ENCODE measurements at regions not wholly inside any gene's neighbourhood (a gene's known extent, or its start where the extent isn't known, plus 50 kb on each side); places are given as distances from the start of the nearest gene placed in this dataset.

DNA sequence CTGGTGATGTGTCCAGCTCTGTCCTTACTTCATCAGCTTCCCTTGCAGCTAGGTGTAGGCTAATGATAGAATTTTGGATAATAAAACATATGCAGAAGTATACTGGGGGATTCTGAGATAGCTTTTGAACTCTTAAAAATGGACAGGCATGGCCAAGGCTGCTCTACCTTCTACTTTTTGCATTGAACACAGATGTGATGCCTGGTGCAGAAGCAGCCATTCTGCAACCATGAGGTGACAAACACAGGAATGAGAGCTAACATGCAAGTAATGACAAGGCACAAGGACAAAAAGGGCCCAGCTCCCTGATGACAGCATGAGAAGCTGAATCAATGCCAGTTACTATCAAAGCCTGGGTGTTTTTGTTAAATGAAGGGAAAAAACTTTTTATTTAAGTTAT, 686.5 kb upstream of the AUTS2 start:
- Histone ChIP-seq H3K9ac (replicated peaks in 1 of 4; ENCODE audit: extremely low read depth in 1 of 4, low read depth in 3 of 4, low read length in 3 of 4) (no peak overlapping the region), H2AFZ (ENCODE audit: low read length) (no peak overlapping the region), H4K20me1 (replicated peaks in 1 of 2; ENCODE audit: control insufficient read depth in 1 of 2, insufficient read depth in 2 of 2, low read length in 2 of 2) (no peaks in the 10 kb centered on the region), H4K91ac (replicated peaks; ENCODE audit: insufficient read length, low read length) (no peak overlapping the region), H3K18ac (ENCODE audit: extremely low read depth, low read length) (no peak overlapping the region), H3K14ac (ENCODE audit: insufficient read length) (no peak overlapping the region), H4K5ac (ENCODE audit: insufficient read length, low read depth, low read length) (no peak overlapping the region), H3K79me2 (ENCODE audit: control insufficient read depth in 1 of 2, insufficient read depth in 2 of 2, low read length in 2 of 2) (no peaks in the 10 kb centered on the region), H3K4me1 (replicated peaks in 1 of 4; ENCODE audit: control insufficient read depth in 3 of 4, insufficient read depth in 4 of 4, low read length in 3 of 4) (no peaks in the 10 kb centered on the region), H3K36me3 (ENCODE audit: control insufficient read depth in 2 of 4, insufficient read depth in 4 of 4, low read length in 3 of 4) (no peaks in the 10 kb centered on the region), H2BK5ac (ENCODE audit: low read depth, low read length) (no peak overlapping the region), H3K27me3 (replicated peaks in 1 of 4; ENCODE audit: control insufficient read depth in 3 of 4, extremely low read depth in 1 of 4, insufficient read depth in 3 of 4, low read length in 3 of 4) (no peaks in the 10 kb centered on the region), H2BK12ac (ENCODE audit: low read depth, low read length) (no peak overlapping the region), H2AK5ac (ENCODE audit: low read depth, low read length) (no peak overlapping the region), H3K4me2 (ENCODE audit: insufficient read depth in 1 of 2, low read depth in 2 of 2, low read length in 2 of 2) (no peak overlapping the region), H4K8ac (ENCODE audit: extremely low read depth, insufficient read depth, low read length) (no peak overlapping the region), H3K56ac (replicated peaks; ENCODE audit: insufficient read length, low read depth, low read length) (no peak overlapping the region), H2BK120ac (replicated peaks; ENCODE audit: low read depth, low read length) (no peak overlapping the region), H3K4me3 (ENCODE audit: extremely low read depth in 1 of 4, insufficient read depth in 2 of 4, low read depth in 3 of 4, low read length in 4 of 4) (no peak overlapping the region), H3K23me2 (ENCODE audit: low read depth, low read length) (no peaks in the 10 kb centered on the region), H3K9me3 (ENCODE audit: insufficient read depth in 2 of 2, low read depth in 1 of 2, low read length in 1 of 2) (peaks cover 3 to 4% of the 10 kb centered on the region in 2 experiments; a peak in 3 of 4 replicates), H2BK15ac (ENCODE audit: low read length) (no peak overlapping the region), H3K27ac (ENCODE audit: low read depth, low read length) (no peak overlapping the region), H3K79me1 (ENCODE audit: low read depth, low read length) (no peaks in the 10 kb centered on the region), H2BK20ac (ENCODE audit: low read length) (no peak overlapping the region), H3K23ac (ENCODE audit: insufficient read length) (no peak overlapping the region), H3K4ac (replicated peaks; ENCODE audit: insufficient read length, low read depth, low read length) (no peak overlapping the region)
- POLR2A ChIA-PET (ENCODE audit: partially characterized antibody): no interaction called here
- DNase-seq (ENCODE audit: low read depth in 1 of 2, low spot score in 2 of 2) (no peak), FAIRE-seq (no peak)
- CTCF ChIA-PET (ENCODE audit: partially characterized antibody): interaction anchor here (0.6 to 1.4 kb wide), 2 partner anchors 75 to 156 kb away, joined by 4 read pairs; no protein-coding TSS in a partner anchor
- TF ChIP-seq SAP30 (IDR thresholded peaks at IDR 0.05; ENCODE audit: insufficient read depth, insufficient replicate concordance, low read length) (no peak), KDM1A (IDR thresholded peaks at IDR 0.05; ENCODE audit: borderline replicate concordance, low read length) (peak; percentile 21; the same call in 1 of the 2 replicates)

Data from H1 (cell line).